NB4 (cell line): ENCODE measurements at regions not wholly inside any gene's neighbourhood (a gene's known extent, or its start where the extent isn't known, plus 50 kb on each side); places are given as distances from the start of the nearest gene placed in this dataset.

Experiments used
- CTCF ChIP-seq: IDR thresholded peaks from one replicate; pipeline ENCODE4 v1.5.1; 2012; ENCODE audit warnings: low read depth, low read length
- POLR2A ChIP-seq: IDR thresholded peaks from 2 replicates; pipeline ENCODE4 v1.6.1; 2011; ENCODE audit warnings: mild to moderate bottlenecking; ENCODE audit not compliant: insufficient read length; ENCODE audit errors: extremely low read depth

- TF ChIP-seq POLR2A (no peak), CTCF (no peak)
Observed at GRCh38 chr11:92688416-92688815, 281.0 kb upstream of the MTNR1B start.
